ENCODE measurements at regions not wholly inside any gene's neighbourhood (a gene's known extent, or its start where the extent isn't known, plus 50 kb on each side); places are given as distances from the start of the nearest gene placed in this dataset.

DNA sequence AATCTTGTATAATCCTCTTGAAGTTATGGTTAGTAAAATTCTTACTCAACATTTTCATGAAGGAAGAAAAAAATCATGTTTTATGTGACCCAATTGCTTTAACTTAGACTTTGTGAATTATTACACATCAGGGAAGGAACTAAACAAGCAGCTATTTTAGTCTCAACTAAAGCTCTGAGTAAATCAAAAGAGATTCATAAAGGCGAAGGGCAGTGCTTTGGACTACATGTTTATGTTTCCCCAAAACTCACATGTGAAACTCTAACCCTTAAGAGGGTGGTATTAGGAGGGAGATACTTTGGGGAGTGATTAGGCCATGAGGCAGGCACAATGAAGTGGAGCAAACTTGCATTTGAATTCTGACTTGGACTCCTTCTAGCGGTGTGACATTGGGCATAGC, 283.7 kb upstream of the POU3F3 start:
- TF ChIP-seq CTCF (IDR thresholded peaks at IDR 0.05) (no peak), POLR2AphosphoS5 (IDR thresholded peaks at IDR 0.05; ENCODE audit: low read depth, low read length) (no peak)
